ENCODE measurements at regions not wholly inside any gene's neighbourhood (a gene's known extent, or its start where the extent isn't known, plus 50 kb on each side); places are given as distances from the start of the nearest gene placed in this dataset.

- DNase-seq = no peak
Observed at GRCh38 chr2:189367343-189367742, 73.9 kb upstream of the WDR75 start.

- DNase-seq = no peak
Observed at GRCh38 chr2:189369566-189369965, 71.7 kb upstream of the WDR75 start.

- no peak for DNase-seq
Observed at GRCh38 chr2:189370719-189371118, 70.6 kb upstream of the WDR75 start.

GRCh38 chr2:189372688-189373257, 68.5 kb upstream of the WDR75 start:
- DNase-seq = no peak

GRCh38 chr2:189374481-189374880, 66.8 kb upstream of the WDR75 start:
- DNase-seq = no peak

GRCh38 chr2:189375842-189376241, 65.4 kb upstream of the WDR75 start:
- DNase-seq = no peak

- no peak for DNase-seq
Observed at GRCh38 chr2:189379287-189379630, 62.0 kb upstream of the WDR75 start.

GRCh38 chr2:189379731-189380261, 61.5 kb upstream of the WDR75 start:
- no peak for DNase-seq

GRCh38 chr2:189382668-189383067, 58.6 kb upstream of the WDR75 start:
- DNase-seq = no peak

GRCh38 chr2:189386741-189387140, 54.5 kb upstream of the WDR75 start:
- DNase-seq = no peak

- no peak for DNase-seq
Observed at GRCh38 chr2:189391201-189391600, 50.1 kb upstream of the WDR75 start.
